IPS-18a (cell line): ENCODE measurements at regions not wholly inside any gene's neighbourhood (a gene's known extent, or its start where the extent isn't known, plus 50 kb on each side); places are given as distances from the start of the nearest gene placed in this dataset.
"Not testable (repeated sequence)": the region's sequence is repeated elsewhere in the genome, so short reads cannot be mapped to it uniquely, and the experiment has no call there.

Experiments used
- H3K27ac ChIP-seq: one replicate; pipeline ENCODE4 v1.5.1; 2013; ENCODE audit warnings: low read length
- H3K27me3 ChIP-seq: one replicate; pipeline ENCODE4 v1.6.1; 2013; ENCODE audit warnings: mild to moderate bottlenecking, low read length; ENCODE audit not compliant: control insufficient read depth, insufficient read depth
- H3K36me3 ChIP-seq: one replicate; pipeline ENCODE4 v1.6.1; 2013; ENCODE audit warnings: low read depth, low read length; ENCODE audit not compliant: control insufficient read depth
- H3K4me1 ChIP-seq: one replicate; pipeline ENCODE4 v1.6.1; 2013; ENCODE audit warnings: low read depth, low read length; ENCODE audit not compliant: control insufficient read depth
- H3K4me3 ChIP-seq: one replicate; pipeline ENCODE4 v1.5.1; 2013; ENCODE audit warnings: low read length
- H3K9ac ChIP-seq: one replicate; pipeline ENCODE4 v1.6.1; 2013; ENCODE audit warnings: mild to moderate bottlenecking, low read length, moderate library complexity
- H3K9me3 ChIP-seq: one replicate; pipeline ENCODE4 v1.6.1; 2013; ENCODE audit warnings: low read depth, low read length; ENCODE audit not compliant: control insufficient read depth

DNA sequence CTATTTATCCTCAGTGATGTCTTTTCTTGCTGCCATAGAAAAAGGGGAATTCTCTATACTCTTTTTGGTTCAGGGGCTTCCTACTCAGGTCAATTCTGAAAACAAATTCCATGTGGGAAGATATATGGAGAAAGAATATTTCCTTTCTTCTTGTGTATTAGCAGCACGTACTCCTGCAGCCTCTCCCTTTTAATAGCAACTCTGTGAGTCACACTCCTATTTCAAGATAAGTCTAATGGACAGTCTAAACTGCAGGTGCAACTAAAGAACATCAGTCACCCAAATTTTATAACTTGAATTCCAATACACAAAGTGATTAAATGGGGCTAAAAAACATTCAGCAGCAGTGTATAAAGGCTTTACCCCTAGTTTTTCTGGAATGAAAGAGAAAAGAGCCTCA is 942.2 kb downstream of the CNTNAP5 start:
- H3K36me3 ChIP-seq = no peaks in the 10 kb centered on the region
- no peaks in the 10 kb centered on the region for H3K27me3 ChIP-seq
- no peak overlapping the region for H3K27ac ChIP-seq
- H3K4me1 ChIP-seq = no peaks in the 10 kb centered on the region
- H3K9me3 ChIP-seq = no peaks in the 10 kb centered on the region
- H3K9ac ChIP-seq = no peak overlapping the region
- H3K4me3 ChIP-seq = no peak overlapping the region

DNA sequence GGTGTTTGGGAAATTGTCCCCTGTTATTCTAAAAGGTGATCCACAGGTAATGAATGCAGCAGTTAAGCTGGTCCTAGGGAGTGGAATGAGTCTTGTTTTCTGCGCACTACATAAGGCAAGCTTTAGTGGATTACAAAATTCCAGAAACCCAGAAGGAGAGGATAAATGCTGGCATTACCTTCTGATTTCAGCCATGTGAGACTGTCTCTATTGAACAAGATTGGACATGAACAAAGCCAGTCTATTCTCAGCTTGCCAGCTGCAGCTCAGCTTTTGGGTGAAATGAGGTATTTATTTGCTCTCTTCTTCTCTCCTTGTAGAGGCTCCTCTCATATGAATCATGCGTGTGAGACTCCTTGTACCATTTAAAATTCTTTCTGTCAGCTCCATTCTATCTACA is 944.9 kb downstream of the CNTNAP5 start:
- H3K27me3 ChIP-seq = no peaks in the 10 kb centered on the region
- no peak overlapping the region for H3K4me3 ChIP-seq
- no peak overlapping the region for H3K27ac ChIP-seq
- no peaks in the 10 kb centered on the region for H3K9me3 ChIP-seq
- no peak overlapping the region for H3K9ac ChIP-seq
- H3K36me3 ChIP-seq = no peaks in the 10 kb centered on the region
- H3K4me1 ChIP-seq = no peaks in the 10 kb centered on the region

DNA sequence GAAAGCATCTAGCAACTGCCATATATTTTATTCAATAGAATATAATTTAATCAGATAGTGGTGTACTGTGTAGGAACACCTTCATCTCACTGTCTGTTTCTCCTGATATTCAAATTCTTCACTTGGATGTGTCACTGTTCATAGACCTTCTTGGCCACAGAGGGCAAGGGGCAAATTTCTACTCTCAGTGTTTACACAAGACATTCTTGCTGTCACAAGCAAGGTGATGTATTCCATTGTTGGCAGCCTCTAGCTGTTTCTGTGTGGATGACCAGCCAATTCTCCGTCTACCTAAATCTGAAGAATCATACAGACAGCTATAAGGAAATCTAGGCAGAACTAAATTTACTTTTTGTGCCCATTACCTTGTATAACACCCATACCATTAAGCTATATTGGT is 948.3 kb downstream of the CNTNAP5 start:
- Histone ChIP-seq H3K27ac (no peak overlapping the region), H3K9ac (no peak overlapping the region), H3K4me3 (no peak overlapping the region), H3K9me3 (no peaks in the 10 kb centered on the region), H3K27me3 (no peaks in the 10 kb centered on the region), H3K4me1 (peaks cover 7% of the 10 kb centered on the region), H3K36me3 (no peaks in the 10 kb centered on the region)

DNA sequence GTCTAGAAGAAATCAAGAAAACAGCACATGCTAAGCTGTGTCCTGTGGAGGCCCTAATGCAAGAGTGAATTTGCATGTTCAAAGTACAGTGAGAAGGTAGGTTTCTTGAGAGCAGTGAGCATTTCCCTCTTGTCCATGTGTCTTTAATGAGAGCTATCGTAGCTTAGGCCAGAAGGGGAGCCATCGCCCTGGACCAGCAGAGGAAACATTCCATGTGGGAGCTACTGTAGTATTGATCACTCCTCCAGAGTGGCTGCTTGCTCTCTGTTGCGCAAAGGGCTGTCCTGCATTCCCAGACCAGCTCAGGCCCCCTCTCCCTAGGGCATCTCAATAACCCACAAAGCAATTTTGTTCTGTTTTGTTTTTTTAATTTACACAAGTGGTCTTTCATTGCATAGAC is 950.1 kb downstream of the CNTNAP5 start:
- H3K9me3 ChIP-seq = no peaks in the 10 kb centered on the region
- no peak overlapping the region for H3K4me3 ChIP-seq
- no peak overlapping the region for H3K27ac ChIP-seq
- no peak overlapping the region for H3K9ac ChIP-seq
- H3K27me3 ChIP-seq = no peaks in the 10 kb centered on the region
- peaks cover 7% of the 10 kb centered on the region for H3K4me1 ChIP-seq
- H3K36me3 ChIP-seq = no peaks in the 10 kb centered on the region

DNA sequence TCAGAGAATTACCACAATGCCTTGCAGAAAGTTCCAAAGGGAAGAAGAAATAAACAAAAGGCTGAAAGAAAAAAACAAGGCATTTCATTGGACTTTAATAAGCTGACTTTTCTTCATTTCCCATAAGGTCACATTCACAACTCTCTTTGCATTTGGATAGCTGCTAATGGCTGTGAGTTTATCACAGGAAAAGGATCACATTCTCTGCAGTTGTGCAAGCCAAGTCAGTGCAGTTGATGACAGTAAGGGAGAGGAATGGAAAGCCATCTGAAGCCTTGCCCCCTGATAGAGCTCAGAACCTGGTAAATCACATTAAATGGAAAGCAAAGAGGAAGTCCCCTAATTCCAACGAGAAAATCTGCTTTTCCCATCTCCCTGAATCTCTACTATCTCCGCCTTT is 950.6 kb downstream of the CNTNAP5 start:
- H3K36me3 ChIP-seq = no peaks in the 10 kb centered on the region
- no peaks in the 10 kb centered on the region for H3K9me3 ChIP-seq
- H3K4me3 ChIP-seq = no peak overlapping the region
- H3K27me3 ChIP-seq = no peaks in the 10 kb centered on the region
- no peak overlapping the region for H3K27ac ChIP-seq
- peaks cover 7% of the 10 kb centered on the region for H3K4me1 ChIP-seq
- no peak overlapping the region for H3K9ac ChIP-seq

DNA sequence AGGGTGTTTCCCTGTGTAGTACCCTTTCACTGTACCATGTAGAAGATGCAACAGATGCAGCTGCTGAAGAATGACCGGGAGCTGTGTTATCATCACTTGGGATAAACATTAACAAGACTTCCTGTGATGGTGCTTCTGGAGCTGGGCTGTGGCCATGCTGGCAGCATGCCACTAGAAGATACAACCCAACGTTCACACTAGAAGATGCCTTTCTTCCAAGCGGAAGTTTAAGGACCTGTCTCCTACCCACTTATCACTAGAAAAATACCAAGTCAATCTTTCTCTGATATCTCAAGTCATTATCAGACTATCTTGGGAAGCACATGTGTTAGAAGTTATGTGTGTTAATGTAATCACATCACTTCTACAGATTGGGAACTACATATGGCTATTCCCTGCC is 953.5 kb downstream of the CNTNAP5 start:
- H3K9me3 ChIP-seq = no peaks in the 10 kb centered on the region
- H3K27ac ChIP-seq = no peak overlapping the region
- H3K36me3 ChIP-seq = no peaks in the 10 kb centered on the region
- H3K4me3 ChIP-seq = no peak overlapping the region
- H3K4me1 ChIP-seq = peaks cover 7% of the 10 kb centered on the region
- H3K9ac ChIP-seq = no peak overlapping the region
- no peaks in the 10 kb centered on the region for H3K27me3 ChIP-seq

DNA sequence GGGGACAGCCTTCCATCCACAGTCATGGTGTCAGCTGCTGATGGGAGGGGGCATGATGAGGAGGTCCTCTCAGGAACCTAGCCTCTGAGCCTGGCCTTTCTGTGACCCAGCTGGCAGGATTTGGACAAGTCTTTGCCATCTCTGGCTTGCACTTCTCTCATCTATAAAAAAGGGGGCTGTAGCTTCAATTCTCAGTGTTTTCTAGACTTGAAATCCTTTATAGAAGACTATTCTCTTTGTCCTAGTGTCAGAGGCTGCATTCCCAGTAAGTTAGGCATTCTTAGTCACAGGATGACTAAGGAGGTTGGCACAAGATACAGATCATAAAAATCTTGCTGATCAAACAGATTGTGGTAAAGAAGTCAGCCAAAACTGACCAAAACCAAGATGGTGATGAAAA is 958.5 kb downstream of the CNTNAP5 start:
- Histone ChIP-seq H3K9ac (no peak overlapping the region), H3K27me3 (no peaks in the 10 kb centered on the region), H3K36me3 (no peaks in the 10 kb centered on the region), H3K27ac (no peak overlapping the region), H3K4me3 (no peak overlapping the region), H3K4me1 (no peaks in the 10 kb centered on the region), H3K9me3 (no peaks in the 10 kb centered on the region)

DNA sequence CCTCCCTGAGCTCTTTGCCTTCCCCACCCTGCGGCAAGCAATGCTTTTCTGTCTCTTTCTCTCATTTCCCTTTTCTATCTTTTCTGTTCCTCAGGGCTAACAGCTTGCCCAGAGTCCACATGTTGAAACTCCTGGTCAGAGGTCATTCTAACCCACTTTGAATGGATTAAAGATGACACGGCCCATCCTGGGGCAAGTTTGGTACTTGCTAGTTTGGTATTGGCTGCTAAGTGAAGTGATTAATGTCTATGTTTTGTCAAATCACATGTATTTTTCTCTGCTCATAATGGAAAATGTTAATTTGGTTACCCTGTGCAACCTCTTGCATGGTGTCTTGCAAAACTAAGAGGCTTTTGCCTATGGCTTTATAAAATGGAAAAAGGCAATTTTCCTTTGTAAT is 960.2 kb downstream of the CNTNAP5 start:
- no peak overlapping the region for H3K4me3 ChIP-seq
- no peak overlapping the region for H3K27ac ChIP-seq
- no peak overlapping the region for H3K9ac ChIP-seq
- no peaks in the 10 kb centered on the region for H3K27me3 ChIP-seq
- H3K4me1 ChIP-seq = no peaks in the 10 kb centered on the region
- no peaks in the 10 kb centered on the region for H3K36me3 ChIP-seq
- H3K9me3 ChIP-seq = no peaks in the 10 kb centered on the region

DNA sequence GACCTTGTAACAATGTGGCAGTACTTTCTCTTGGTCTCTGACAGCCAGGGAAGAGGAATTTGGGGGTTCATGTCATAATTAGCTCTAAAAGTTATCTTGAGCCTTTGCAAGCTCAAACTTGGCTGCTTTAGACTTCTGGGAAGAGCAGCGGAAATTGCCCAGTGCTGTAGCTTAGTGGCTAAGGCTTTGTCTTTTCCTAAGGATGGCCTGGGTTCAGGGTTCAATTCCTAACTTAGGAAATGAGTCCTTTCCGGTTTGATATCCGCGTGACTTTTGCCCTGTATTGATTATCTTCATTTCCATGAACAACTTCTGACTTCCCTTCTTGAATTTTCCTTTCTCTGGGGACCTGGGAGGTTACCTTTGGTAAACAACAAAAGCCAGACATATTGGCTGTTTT is 961.0 kb downstream of the CNTNAP5 start:
- Histone ChIP-seq H3K27me3 (no peaks in the 10 kb centered on the region), H3K36me3 (no peaks in the 10 kb centered on the region), H3K9me3 (no peaks in the 10 kb centered on the region), H3K4me1 (no peaks in the 10 kb centered on the region), H3K9ac (no peak overlapping the region), H3K4me3 (no peak overlapping the region), H3K27ac (no peak overlapping the region)

DNA sequence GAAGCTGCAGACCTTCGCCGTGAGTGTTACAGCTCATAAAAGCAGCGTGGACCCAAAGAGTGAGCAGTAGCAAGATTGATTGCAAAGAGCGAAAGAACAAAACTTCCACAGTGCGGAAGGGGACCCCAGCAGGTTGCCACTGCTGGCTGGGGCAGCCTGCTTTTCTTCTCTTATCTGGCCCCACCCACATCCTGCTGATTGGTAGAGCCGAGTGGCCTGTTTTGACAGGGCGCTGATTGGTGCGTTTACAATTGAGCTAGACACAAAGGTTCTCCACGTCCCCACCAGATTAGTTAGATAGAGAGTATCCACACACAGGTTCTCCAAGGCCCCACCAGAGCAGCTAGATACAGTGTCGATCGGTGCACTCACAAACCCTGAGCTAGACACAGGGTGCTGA is 961.8 kb downstream of the CNTNAP5 start:
- not testable (repeated sequence) for H3K9ac ChIP-seq, H3K36me3 ChIP-seq, H3K27ac ChIP-seq

DNA sequence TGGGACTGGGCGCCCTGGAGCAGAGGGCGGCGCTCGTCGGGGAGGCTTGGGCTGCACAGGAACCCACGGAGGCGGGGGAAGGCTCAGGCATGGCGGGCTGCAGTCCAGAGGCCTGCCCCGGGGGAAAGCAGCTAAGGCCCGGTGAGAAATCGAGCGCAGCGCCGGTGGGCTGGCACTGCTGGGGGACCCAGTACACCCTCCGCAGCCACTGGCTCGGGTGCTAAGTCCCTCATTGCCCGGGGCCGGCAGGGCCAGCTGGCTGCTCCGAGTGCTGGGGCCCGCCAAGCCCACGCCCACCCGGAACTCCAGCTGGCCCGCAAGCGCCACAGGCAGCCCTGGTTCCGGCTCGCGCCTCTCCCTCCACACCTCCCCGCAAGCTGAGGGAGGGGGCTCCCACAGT is 962.3 kb downstream of the CNTNAP5 start:
- H3K27me3 ChIP-seq, H3K9me3 ChIP-seq, H3K9ac ChIP-seq, H3K4me3 ChIP-seq, H3K36me3 ChIP-seq, H3K27ac ChIP-seq, H3K4me1 ChIP-seq: not testable (repeated sequence)

More for the DNA sequence above, 961.8 kb downstream of the CNTNAP5 start:
- not testable (repeated sequence) for H3K4me3 ChIP-seq, H3K9me3 ChIP-seq, H3K27me3 ChIP-seq, H3K4me1 ChIP-seq

DNA sequence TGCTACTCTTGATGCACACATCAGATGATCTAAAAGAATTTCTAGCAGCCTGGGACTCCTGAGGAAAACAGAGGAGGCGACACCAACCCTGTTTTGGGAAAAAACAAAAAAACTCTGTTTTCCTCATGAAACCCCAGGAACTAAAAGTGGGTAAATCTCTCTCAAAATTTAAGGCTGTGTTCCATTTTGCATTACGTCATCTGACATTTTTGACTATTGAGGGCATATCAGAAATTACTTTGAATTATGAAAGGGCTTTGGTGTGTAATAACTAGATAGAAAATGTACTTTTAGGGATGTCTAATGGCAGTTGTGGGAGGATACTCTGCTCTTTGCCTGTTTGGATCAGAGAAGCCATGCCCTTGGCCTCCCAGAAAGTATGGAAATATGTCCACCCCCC is 963.0 kb downstream of the CNTNAP5 start:
- Histone ChIP-seq H3K36me3 (no peaks in the 10 kb centered on the region), H3K4me3 (no peak overlapping the region), H3K9me3 (no peaks in the 10 kb centered on the region), H3K4me1 (no peaks in the 10 kb centered on the region), H3K9ac (no peak overlapping the region), H3K27ac (no peak overlapping the region), H3K27me3 (no peaks in the 10 kb centered on the region)

DNA sequence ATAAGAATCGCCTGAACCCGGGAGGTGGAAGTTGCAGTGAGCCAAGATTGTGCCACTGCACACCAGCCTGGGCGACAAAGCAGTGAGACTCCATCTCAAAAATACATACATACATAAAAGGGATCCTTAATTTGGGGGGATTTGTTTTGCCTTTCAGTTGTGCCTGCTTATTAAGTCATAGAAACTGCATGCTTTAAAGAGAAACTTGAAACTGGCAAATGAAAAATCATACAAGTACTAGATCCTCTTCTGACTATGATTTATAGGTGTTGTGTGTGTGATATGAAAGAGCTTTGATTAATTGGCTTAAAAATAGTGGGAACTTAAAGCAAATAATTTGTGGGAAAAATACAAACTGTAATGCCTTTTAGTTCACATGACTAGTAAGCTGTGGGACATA is 963.7 kb downstream of the CNTNAP5 start:
- no peaks in the 10 kb centered on the region for H3K36me3 ChIP-seq
- peaks cover 4% of the 10 kb centered on the region for H3K9me3 ChIP-seq
- no peak overlapping the region for H3K9ac ChIP-seq
- H3K27ac ChIP-seq = no peak overlapping the region
- H3K27me3 ChIP-seq = no peaks in the 10 kb centered on the region
- H3K4me3 ChIP-seq = no peak overlapping the region
- no peaks in the 10 kb centered on the region for H3K4me1 ChIP-seq
